HCT116 (cell line): ENCODE measurements at regions not wholly inside any gene's neighbourhood (a gene's known extent, or its start where the extent isn't known, plus 50 kb on each side); places are given as distances from the start of the nearest gene placed in this dataset.

Experiments
- ATAC-seq: fragments of 200-7000 bp; cut with Tn5 transposase; 2 replicates; pipeline ENCODE4 v1.9.1; 2020; ENCODE audit warnings: mild to moderate bottlenecking, moderate library complexity
- BruUV-seq: library from RNA; stranded (reverse); fragments of 400-500 nt; replicated peaks from 2 replicates; lab custom pipeline; 2021; lab: Mats Ljungman, UMichigan
- CTCF ChIA-PET: fragments of 300-600 bp; sonication (Branson Sonifier 250); formaldehyde crosslinking; loops from one replicate; lab custom pipeline; 2021; ENCODE audit warnings: antibody characterized with exemption; lab: Charles Lee
- POLR2A ChIA-PET: fragments of 300-600, 350-600 bp; sonication (Branson Sonifier 250); formaldehyde crosslinking; loops from one replicate; lab custom pipeline; 2021; ENCODE audit warnings: antibody characterized with exemption; lab: Charles Lee
- RAD21 ChIA-PET, 2 experiments: fragments of 300-600 bp; sonication (Branson Sonifier 250); formaldehyde crosslinking; loops; one replicate each; lab custom pipeline; 2023; ENCODE audit warnings: low total read pairs in 2 of 2; ENCODE audit not compliant: uncharacterized antibody in 2 of 2, unreplicated experiment in 2 of 2, low non-redundant PET in 1 of 2; lab: Charles Lee
- DNase-seq: peaks from one replicate; pipeline ENCODE4 v3.0.0-alpha.2; 2010; ENCODE audit warnings: low read depth, low spot score
- H2AFZ ChIP-seq: fragments of 200-600 bp; shearing (Covaris generic), sonication (generic); 2 replicates; pipeline ENCODE4 v1.6.1; 2017; ENCODE audit warnings: low read depth, mixed run types, mixed read lengths, antibody characterized with exemption, low read length; ENCODE audit not compliant: poor library complexity, severe bottlenecking
- H3K27ac ChIP-seq: 2 replicates; pipeline ENCODE4 v1.5.1; 2012; ENCODE audit warnings: low read depth, low read length
- H3K27me3 ChIP-seq: fragments of 200-600 bp; sonication (generic); 2 replicates; pipeline ENCODE4 v1.6.1; 2016; ENCODE audit warnings: mixed run types, low read length, mixed read lengths; ENCODE audit not compliant: insufficient read depth
- H3K36me3 ChIP-seq, 2 experiments: fragments of 200-500 bp in 1 of 2; fragments of 200-600 bp in 1 of 2; sonication (Bioruptor generic) in 1 of 2; sonication (generic) in 1 of 2; 2 replicates each; pipeline versions ENCODE4 v1.5.1 to v1.6.1; 2014 to 2016; ENCODE audit warnings: low read length in 2 of 2, inconsistent platforms in 1 of 2, mixed read lengths in 1 of 2, mixed run types in 1 of 2; ENCODE audit not compliant: insufficient read depth in 2 of 2, control insufficient read depth in 1 of 2
- H3K4me1 ChIP-seq, 2 experiments: fragments of 200-600 bp in 1 of 2; sonication (generic) in 1 of 2; 2 replicates each; pipeline versions ENCODE4 v1.5.1 to v1.6.1; 2012 to 2017; ENCODE audit warnings: low read length in 2 of 2, inconsistent platforms in 1 of 2, mild to moderate bottlenecking in 1 of 2, mixed read lengths in 1 of 2, mixed run types in 1 of 2, moderate library complexity in 1 of 2; ENCODE audit not compliant: insufficient read depth in 2 of 2, control insufficient read depth in 1 of 2
- H3K4me2 ChIP-seq: fragments of 200-600 bp; sonication (generic); 2 replicates; pipeline ENCODE4 v1.6.1; 2017; ENCODE audit warnings: mixed run types, low read length, mixed read lengths
- H3K4me3 ChIP-seq, 2 experiments: fragments of 200-600 bp in 1 of 2; sonication (generic) in 1 of 2; replicated peaks in 1 of 2; 2 replicates each; pipeline ENCODE4 v1.5.1; 2011 to 2016; ENCODE audit warnings: low read length in 2 of 2, control low read depth in 1 of 2, low read depth in 1 of 2, mild to moderate bottlenecking in 1 of 2, mixed read lengths in 1 of 2, mixed run types in 1 of 2
- H3K79me2 ChIP-seq: fragments of 200-600 bp; sonication (generic); 2 replicates; pipeline ENCODE4 v1.6.1; 2017; ENCODE audit warnings: mild to moderate bottlenecking, mixed run types, low read length, moderate library complexity, mixed read lengths; ENCODE audit not compliant: insufficient read depth
- H3K9ac ChIP-seq: fragments of 200-600 bp; sonication (generic); 2 replicates; pipeline ENCODE4 v1.6.1; 2016; ENCODE audit warnings: low read length, mixed read lengths
- H3K9me2 ChIP-seq: fragments of 200-600 bp; sonication (generic), shearing (Covaris generic); 2 replicates; pipeline ENCODE4 v1.6.1; 2017; ENCODE audit warnings: mixed run types, mild to moderate bottlenecking, moderate library complexity; ENCODE audit not compliant: insufficient read depth
- H3K9me3 ChIP-seq, 2 experiments: fragments of 200-500 bp in 1 of 2; fragments of 200-600 bp in 1 of 2; sonication (Bioruptor generic) in 1 of 2; sonication (generic) in 1 of 2; 2 replicates each; pipeline ENCODE4 v1.6.1; 2014 to 2017; ENCODE audit warnings: low read length in 2 of 2, mixed read lengths in 2 of 2, inconsistent platforms in 1 of 2, low read depth in 1 of 2, mild to moderate bottlenecking in 1 of 2, mixed run types in 1 of 2, moderate library complexity in 1 of 2; ENCODE audit not compliant: control insufficient read depth in 1 of 2, insufficient read depth in 1 of 2
- H4K20me1 ChIP-seq: fragments of 200-600 bp; sonication (generic), shearing (Covaris generic); 2 replicates; pipeline ENCODE4 v1.6.1; 2017; ENCODE audit warnings: mixed run types, mild to moderate bottlenecking, moderate library complexity; ENCODE audit not compliant: insufficient read depth
- FOSL1 ChIP-seq: IDR thresholded peaks from 2 replicates; pipeline ENCODE4 v1.6.1; 2012; ENCODE audit warnings: low read depth
- YY1 ChIP-seq: IDR thresholded peaks from 2 replicates; pipeline ENCODE4 v1.6.1; 2011; ENCODE audit warnings: low read length, low read depth, moderate library complexity, mild to moderate bottlenecking; ENCODE audit not compliant: insufficient replicate concordance; ENCODE audit errors: extremely low read depth
- intact Hi-C: fragments of 100-400 bp; cut with micrococcal nuclease; formaldehyde crosslinking; loops from 2 replicates; pipeline ENCODE4 v1.10.0; 2022

- POLR2A ChIA-PET: no interaction called here
- H3K4me1 ChIP-seq: peaks cover 19 to 33% of the 10 kb centered on the region in 2 experiments
- H3K9me2 ChIP-seq: no peaks in the 10 kb centered on the region
- no peaks in the 10 kb centered on the region for H3K79me2 ChIP-seq
- no peak for TF ChIP-seq YY1
- H3K36me3 ChIP-seq: no peaks in the 10 kb centered on the region
- CTCF ChIA-PET: no interaction called here
- H3K4me3 ChIP-seq: no peak overlapping the region
- H3K27ac ChIP-seq: no peak overlapping the region
- intact Hi-C loops: loop anchor here (5.0 to 10.0 kb wide), 3 partner anchors 118 to 956 kb away; partner anchors contain the start of genes CPEB4 and MSX2
- no peak overlapping the region for H3K9ac ChIP-seq
- no TSS peak for BruUV-seq
- ATAC-seq (no peak), DNase-seq (no peak)
- peaks cover 46% of the 10 kb centered on the region; the same call in 1 of the 2 replicates for H3K27me3 ChIP-seq
- H3K4me2 ChIP-seq: no peak overlapping the region
- H2AFZ ChIP-seq: no peak overlapping the region
- H3K9me3 ChIP-seq: no peaks in the 10 kb centered on the region
- RAD21 ChIA-PET: no interaction called here
- H4K20me1 ChIP-seq: no peaks in the 10 kb centered on the region
These were observed 119.3 kb upstream of the CPEB4 start for GRCh38 chr5:173768891-173769290.

GRCh38 chr5:173770637-173771036 is 117.5 kb upstream of the CPEB4 start:
- ATAC-seq: no peak
- peaks cover 9 to 16% of the 10 kb centered on the region in 2 experiments for H3K4me1 ChIP-seq
- ChIA-PET POLR2A (no interaction called here), RAD21 (no interaction called here), CTCF (no interaction called here)
- H3K4me2 ChIP-seq: no peak overlapping the region
- H3K4me3 ChIP-seq: no peak overlapping the region
- H2AFZ ChIP-seq: no peak overlapping the region
- H4K20me1 ChIP-seq: no peaks in the 10 kb centered on the region
- peaks cover 45% of the 10 kb centered on the region; the same call in 1 of the 2 replicates for H3K27me3 ChIP-seq
- no peaks in the 10 kb centered on the region for H3K9me3 ChIP-seq
- TF ChIP-seq FOSL1: no peak
- H3K9ac ChIP-seq: no peak overlapping the region
- H3K79me2 ChIP-seq: no peaks in the 10 kb centered on the region
- intact Hi-C loops: no loop called here
- H3K27ac ChIP-seq: no peak overlapping the region
- no peaks in the 10 kb centered on the region for H3K36me3 ChIP-seq
- no TSS peak for BruUV-seq
- no peak for DNase-seq
- no peaks in the 10 kb centered on the region for H3K9me2 ChIP-seq
